RWPE2 (cell line): ENCODE measurements at regions not wholly inside any gene's neighbourhood (a gene's known extent, or its start where the extent isn't known, plus 50 kb on each side); places are given as distances from the start of the nearest gene placed in this dataset.

Experiments used
- ATAC-seq: fragments of 200-7000 bp; cut with Tn5 transposase; 3 replicates; pipeline ENCODE4 v1.9.1; 2021; ENCODE audit warnings: low read depth
- DNase-seq: peaks from one replicate; pipeline ENCODE4 v3.0.0-alpha.2; 2020; ENCODE audit warnings: low spot score
- H3K27ac ChIP-seq: fragments of 450-650 bp; 2 replicates; pipeline ENCODE4 v1.5.1; 2017; ENCODE audit warnings: mild to moderate bottlenecking; ENCODE audit not compliant: poor library complexity, severe bottlenecking
- H3K27me3 ChIP-seq: fragments of 250-450 bp; sonication (Bioruptor Pico); 2 replicates; pipeline ENCODE4 v1.5.1; 2021; ENCODE audit warnings: mild to moderate bottlenecking, moderate library complexity; ENCODE audit not compliant: insufficient read depth, poor library complexity, severe bottlenecking
- H3K36me3 ChIP-seq: fragments of 250-450 bp; sonication (Bioruptor Pico); 2 replicates; pipeline ENCODE4 v1.5.1; 2020; ENCODE audit warnings: low read depth, mild to moderate bottlenecking, moderate library complexity
- H3K4me1 ChIP-seq: fragments of 250-450 bp; sonication (Bioruptor Pico); 2 replicates; pipeline ENCODE4 v1.5.1; 2021; ENCODE audit warnings: mild to moderate bottlenecking, moderate library complexity; ENCODE audit not compliant: insufficient read depth, poor library complexity, severe bottlenecking
- H3K4me3 ChIP-seq: fragments of 250-450 bp; sonication (Bioruptor Pico); 2 replicates; pipeline ENCODE4 v1.5.1; 2021; ENCODE audit warnings: mild to moderate bottlenecking, moderate library complexity; ENCODE audit not compliant: severe bottlenecking
- H3K9me3 ChIP-seq: fragments of 250-450 bp; sonication (Bioruptor Pico); 2 replicates; pipeline ENCODE4 v1.5.1; 2021; ENCODE audit warnings: mild to moderate bottlenecking, moderate library complexity; ENCODE audit not compliant: severe bottlenecking
- TF ChIP-seq, protein P1 (sequence below): fragments of 450-650 bp; IDR thresholded peaks from one replicate; pipeline ENCODE4 v1.5.1; 2017; ENCODE audit warnings: mild to moderate bottlenecking, moderate library complexity; ENCODE audit not compliant: poor library complexity, severe bottlenecking

DNA sequence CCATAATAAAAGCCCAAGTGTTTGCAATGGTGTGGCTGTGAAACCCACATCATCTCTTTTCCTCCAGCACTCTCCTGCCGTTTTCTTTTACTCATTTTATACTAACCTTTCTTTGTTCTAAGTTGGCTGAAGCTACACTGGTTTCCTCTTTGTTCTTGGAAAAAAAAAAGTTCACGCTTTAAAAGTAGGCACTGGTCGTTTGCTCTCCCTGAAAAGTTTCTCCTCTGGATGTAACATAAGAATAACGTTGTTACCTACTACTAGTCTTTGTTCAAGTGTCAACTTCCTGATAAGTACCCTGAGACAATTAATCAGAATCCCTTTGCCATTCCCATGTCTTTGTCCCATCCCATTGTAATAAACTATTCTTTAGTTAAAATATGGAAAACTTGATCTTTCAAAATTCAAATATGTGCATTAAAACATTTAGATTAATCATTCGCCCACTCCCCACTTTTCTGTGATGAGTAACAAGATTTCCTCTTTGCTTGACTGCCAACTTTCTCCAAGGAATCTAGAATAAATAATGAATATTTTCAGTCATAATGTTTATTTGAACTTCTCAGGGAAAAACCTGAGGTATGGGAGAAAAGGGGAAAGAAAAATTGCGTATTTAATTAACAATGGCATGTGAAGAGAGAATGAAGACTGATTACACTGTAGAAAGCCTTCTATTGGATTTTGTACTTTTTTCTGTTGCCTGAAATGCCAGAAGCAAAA, 454.3 kb upstream of the CTNND2 start:
- DNase-seq: no peak
- TF ChIP-seq, protein P1, sequence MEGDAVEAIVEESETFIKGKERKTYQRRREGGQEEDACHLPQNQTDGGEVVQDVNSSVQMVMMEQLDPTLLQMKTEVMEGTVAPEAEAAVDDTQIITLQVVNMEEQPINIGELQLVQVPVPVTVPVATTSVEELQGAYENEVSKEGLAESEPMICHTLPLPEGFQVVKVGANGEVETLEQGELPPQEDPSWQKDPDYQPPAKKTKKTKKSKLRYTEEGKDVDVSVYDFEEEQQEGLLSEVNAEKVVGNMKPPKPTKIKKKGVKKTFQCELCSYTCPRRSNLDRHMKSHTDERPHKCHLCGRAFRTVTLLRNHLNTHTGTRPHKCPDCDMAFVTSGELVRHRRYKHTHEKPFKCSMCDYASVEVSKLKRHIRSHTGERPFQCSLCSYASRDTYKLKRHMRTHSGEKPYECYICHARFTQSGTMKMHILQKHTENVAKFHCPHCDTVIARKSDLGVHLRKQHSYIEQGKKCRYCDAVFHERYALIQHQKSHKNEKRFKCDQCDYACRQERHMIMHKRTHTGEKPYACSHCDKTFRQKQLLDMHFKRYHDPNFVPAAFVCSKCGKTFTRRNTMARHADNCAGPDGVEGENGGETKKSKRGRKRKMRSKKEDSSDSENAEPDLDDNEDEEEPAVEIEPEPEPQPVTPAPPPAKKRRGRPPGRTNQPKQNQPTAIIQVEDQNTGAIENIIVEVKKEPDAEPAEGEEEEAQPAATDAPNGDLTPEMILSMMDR: no peak
- Histone ChIP-seq H3K4me3 (no peak overlapping the region), H3K36me3 (no peaks in the 10 kb centered on the region), H3K27me3 (no peaks in the 10 kb centered on the region), H3K4me1 (peaks cover 9% of the 10 kb centered on the region), H3K9me3 (no peaks in the 10 kb centered on the region), H3K27ac (no peak overlapping the region)
- ATAC-seq: peak; percentile 38; the same call in 1 of the 3 replicates

DNA sequence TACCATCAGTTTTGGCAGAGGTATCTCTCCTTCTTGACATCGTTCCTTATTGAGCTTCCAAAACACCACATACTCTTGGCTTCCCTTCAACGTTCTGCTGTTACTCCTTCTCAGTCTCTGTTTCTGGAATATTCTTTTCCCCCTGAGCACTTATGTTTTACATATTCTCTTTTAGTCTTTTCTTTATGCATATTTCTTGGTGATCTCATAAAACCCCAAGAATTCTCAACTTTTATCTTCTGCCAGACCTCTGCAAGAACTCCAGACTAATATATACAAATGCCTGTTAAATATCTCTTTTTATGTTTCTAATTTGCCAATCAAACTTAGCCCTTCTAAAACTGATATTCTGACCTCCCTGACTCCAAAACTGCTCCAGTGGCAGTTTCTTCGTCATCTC, 453.4 kb upstream of the CTNND2 start:
- H3K9me3 ChIP-seq: no peaks in the 10 kb centered on the region
- peaks cover 9% of the 10 kb centered on the region for H3K4me1 ChIP-seq
- H3K4me3 ChIP-seq: no peak overlapping the region
- H3K27ac ChIP-seq: no peak overlapping the region
- DNase-seq: no peak
- no peaks in the 10 kb centered on the region for H3K27me3 ChIP-seq
- ATAC-seq: no peak
- TF ChIP-seq, protein P1: no peak
- H3K36me3 ChIP-seq: no peaks in the 10 kb centered on the region

- TF ChIP-seq, protein P1: no peak
- no peak for DNase-seq
- Histone ChIP-seq H3K4me1 (peaks cover 9% of the 10 kb centered on the region), H3K36me3 (no peaks in the 10 kb centered on the region), H3K9me3 (no peaks in the 10 kb centered on the region), H3K27ac (no peak overlapping the region), H3K27me3 (no peaks in the 10 kb centered on the region), H3K4me3 (no peak overlapping the region)
- ATAC-seq: no peak
Observed at GRCh38 chr5:12354686-12355085, 450.4 kb upstream of the CTNND2 start.

- Histone ChIP-seq H3K4me3 (no peak overlapping the region), H3K36me3 (no peaks in the 10 kb centered on the region), H3K4me1 (no peaks in the 10 kb centered on the region), H3K27me3 (no peaks in the 10 kb centered on the region), H3K9me3 (no peaks in the 10 kb centered on the region), H3K27ac (no peak overlapping the region)
- no peak for ATAC-seq
- DNase-seq: no peak
- TF ChIP-seq, protein P1: no peak
Observed at GRCh38 chr5:12343558-12343957, 439.3 kb upstream of the CTNND2 start.

GRCh38 chr5:12335938-12336337, 431.7 kb upstream of the CTNND2 start:
- H3K36me3 ChIP-seq: no peaks in the 10 kb centered on the region
- H3K4me3 ChIP-seq: no peak overlapping the region
- TF ChIP-seq, protein P1: no peak
- no peaks in the 10 kb centered on the region for H3K27me3 ChIP-seq
- no peaks in the 10 kb centered on the region for H3K9me3 ChIP-seq
- DNase-seq (no peak), ATAC-seq (no peak)
- no peak overlapping the region for H3K27ac ChIP-seq
- H3K4me1 ChIP-seq: no peaks in the 10 kb centered on the region
